H1 (cell line): ENCODE measurements at regions not wholly inside any gene's neighbourhood (a gene's known extent, or its start where the extent isn't known, plus 50 kb on each side); places are given as distances from the start of the nearest gene placed in this dataset.

Experiments
- CTCF ChIA-PET: fragments of 300-600 bp; sonication (Branson Sonifier 250); formaldehyde crosslinking; loops from one replicate; lab custom pipeline; 2021; ENCODE audit not compliant: partially characterized antibody; lab: Charles Lee
- POLR2A ChIA-PET: fragments of 300-600 bp; sonication (Branson Sonifier 250); formaldehyde crosslinking; loops from one replicate; lab custom pipeline; 2021; ENCODE audit warnings: inconsistent platforms; ENCODE audit not compliant: partially characterized antibody; lab: Charles Lee
- DNase-seq, 2 experiments: peaks; one replicate each; pipeline versions ENCODE4 v3.0.0 to v3.0.0-alpha.2; 2010 to 2022; ENCODE audit warnings: low spot score in 2 of 2, low read depth in 1 of 2, mixed read lengths in 1 of 2
- FAIRE-seq: peaks from 2 replicates; lab custom pipeline; 2011; peaks lifted over from hg19 to GRCh38; lab: Jason Lieb, UNC
- H2AFZ ChIP-seq: 2 replicates; pipeline ENCODE4 v1.8.1; 2012; ENCODE audit warnings: low read length, inconsistent platforms
- H2AK5ac ChIP-seq: 2 replicates; pipeline ENCODE4 v1.6.1; 2013; ENCODE audit warnings: low read depth, low read length
- H2BK120ac ChIP-seq: replicated peaks from 2 replicates; pipeline ENCODE3; 2013; ENCODE audit warnings: low read depth, low read length, inconsistent platforms
- H2BK12ac ChIP-seq: 2 replicates; pipeline ENCODE4 v1.6.1; 2013; ENCODE audit warnings: low read depth, low read length
- H2BK15ac ChIP-seq: 2 replicates; pipeline ENCODE4 v1.6.1; 2013; ENCODE audit warnings: low read length
- H2BK20ac ChIP-seq: 2 replicates; pipeline ENCODE4 v1.6.1; 2013; ENCODE audit warnings: low read length
- H2BK5ac ChIP-seq: 2 replicates; pipeline ENCODE4 v1.6.1; 2013; ENCODE audit warnings: low read depth, low read length
- H3K14ac ChIP-seq: 2 replicates; pipeline ENCODE4 v1.6.1; 2013; ENCODE audit warnings: inconsistent platforms; ENCODE audit not compliant: insufficient read length
- H3K18ac ChIP-seq: 2 replicates; pipeline ENCODE4 v1.6.1; 2013; ENCODE audit warnings: low read length; ENCODE audit errors: extremely low read depth
- H3K23ac ChIP-seq: 2 replicates; pipeline ENCODE4 v1.6.1; 2013; ENCODE audit warnings: inconsistent platforms; ENCODE audit not compliant: insufficient read length
- H3K23me2 ChIP-seq: 2 replicates; pipeline ENCODE4 v1.6.1; 2013; ENCODE audit warnings: low read depth, low read length
- H3K27ac ChIP-seq: 2 replicates; pipeline ENCODE4 v1.6.1; 2011; ENCODE audit warnings: low read depth, low read length, inconsistent platforms
- H3K27me3 ChIP-seq, 4 experiments: replicated peaks in 1 of 4; 1 replicate in 1 of 4; 2 replicates in 3 of 4; pipeline versions ENCODE4 v1.6.1 to v1.8.1; 2011 to 2013; ENCODE audit warnings: low read length in 3 of 4, mild to moderate bottlenecking in 3 of 4, inconsistent platforms in 2 of 4, mixed read lengths in 2 of 4, moderate library complexity in 1 of 4; ENCODE audit not compliant: control insufficient read depth in 3 of 4, insufficient read depth in 3 of 4; ENCODE audit errors: extremely low read depth in 1 of 4
- H3K36me3 ChIP-seq, 4 experiments: 2 replicates each; pipeline versions ENCODE4 v1.6.1 to v1.8.1; 2011 to 2013; ENCODE audit warnings: mild to moderate bottlenecking in 4 of 4, low read length in 3 of 4, moderate library complexity in 2 of 4, control low read depth in 1 of 4, inconsistent platforms in 1 of 4; ENCODE audit not compliant: insufficient read depth in 4 of 4, control insufficient read depth in 2 of 4
- H3K4ac ChIP-seq: replicated peaks from 2 replicates; pipeline ENCODE3; 2013; ENCODE audit warnings: low read length, low read depth, mixed read lengths, inconsistent platforms; ENCODE audit not compliant: insufficient read length
- H3K4me1 ChIP-seq, 4 experiments: replicated peaks in 1 of 4; 1 replicate in 1 of 4; 2 replicates in 3 of 4; pipeline versions ENCODE4 v1.6.1 to v1.8.1; 2011 to 2013; ENCODE audit warnings: low read length in 3 of 4, inconsistent platforms in 2 of 4, mixed read lengths in 1 of 4; ENCODE audit not compliant: insufficient read depth in 4 of 4, control insufficient read depth in 3 of 4
- H3K4me2 ChIP-seq, 2 experiments: 2 replicates each; pipeline versions ENCODE4 v1.6.1 to v1.8.1; 2011 to 2013; ENCODE audit warnings: low read depth in 2 of 2, low read length in 2 of 2, control low read depth in 1 of 2, inconsistent platforms in 1 of 2, mild to moderate bottlenecking in 1 of 2; ENCODE audit not compliant: insufficient read depth in 1 of 2
- H3K4me3 ChIP-seq, 4 experiments: fragments of 200-600, 300-600 bp in 1 of 4; sonication (generic), shearing (Covaris generic), sonication (Bioruptor Twin) in 1 of 4; 2 replicates each; pipeline versions ENCODE4 v1.5.1 to v1.8.1; 2011 to 2016; ENCODE audit warnings: low read length in 4 of 4, low read depth in 3 of 4, control low read depth in 2 of 4, inconsistent platforms in 2 of 4, mild to moderate bottlenecking in 2 of 4, mixed read lengths in 1 of 4, moderate library complexity in 1 of 4; ENCODE audit not compliant: insufficient read depth in 2 of 4; ENCODE audit errors: extremely low read depth in 1 of 4
- H3K56ac ChIP-seq: replicated peaks from 2 replicates; pipeline ENCODE3; 2013; ENCODE audit warnings: low read depth, mild to moderate bottlenecking, mixed read lengths, low read length, inconsistent platforms; ENCODE audit not compliant: insufficient read length
- H3K79me1 ChIP-seq: 2 replicates; pipeline ENCODE4 v1.6.1; 2013; ENCODE audit warnings: low read depth, low read length, control low read depth
- H3K79me2 ChIP-seq, 2 experiments: 2 replicates each; pipeline versions ENCODE4 v1.6.1 to v1.8.1; 2012 to 2013; ENCODE audit warnings: low read length in 2 of 2, mild to moderate bottlenecking in 2 of 2, inconsistent platforms in 1 of 2; ENCODE audit not compliant: insufficient read depth in 2 of 2, control insufficient read depth in 1 of 2
- H3K9ac ChIP-seq, 4 experiments: replicated peaks in 1 of 4; 1 replicate in 1 of 4; 2 replicates in 3 of 4; pipeline versions ENCODE4 v1.6.1 to v1.8.1; 2011 to 2013; ENCODE audit warnings: low read depth in 3 of 4, low read length in 3 of 4, control low read depth in 2 of 4, mild to moderate bottlenecking in 2 of 4, moderate library complexity in 2 of 4, inconsistent platforms in 1 of 4; ENCODE audit errors: extremely low read depth in 1 of 4
- H3K9me3 ChIP-seq, 2 experiments: 2 replicates each; pipeline versions ENCODE4 v1.6.1 to v1.8.1; 2012 to 2013; ENCODE audit warnings: mild to moderate bottlenecking in 2 of 2, moderate library complexity in 2 of 2, control low read depth in 1 of 2, inconsistent platforms in 1 of 2, low read depth in 1 of 2, low read length in 1 of 2, mixed read lengths in 1 of 2; ENCODE audit not compliant: insufficient read depth in 2 of 2
- H4K20me1 ChIP-seq, 2 experiments: replicated peaks in 1 of 2; 2 replicates each; pipeline versions ENCODE3 to v1.8.1; 2011 to 2013; ENCODE audit warnings: inconsistent platforms in 2 of 2, low read length in 2 of 2, mild to moderate bottlenecking in 1 of 2; ENCODE audit not compliant: insufficient read depth in 2 of 2, control insufficient read depth in 1 of 2
- H4K5ac ChIP-seq: 2 replicates; pipeline ENCODE4 v1.6.1; 2013; ENCODE audit warnings: low read length, low read depth, mixed read lengths, inconsistent platforms; ENCODE audit not compliant: insufficient read length
- H4K8ac ChIP-seq: 2 replicates; pipeline ENCODE4 v1.8.0; 2013; ENCODE audit warnings: mild to moderate bottlenecking, moderate library complexity, low read length, inconsistent platforms; ENCODE audit not compliant: insufficient read depth; ENCODE audit errors: extremely low read depth
- H4K91ac ChIP-seq: replicated peaks from 2 replicates; pipeline ENCODE3; 2013; ENCODE audit warnings: low read length, mixed read lengths, inconsistent platforms; ENCODE audit not compliant: insufficient read length
- BRCA1 ChIP-seq: IDR thresholded peaks from 2 replicates; pipeline ENCODE4 v1.6.1; 2012; ENCODE audit warnings: low read depth, low read length, improper control_type of control experiment
- CREB1 ChIP-seq: IDR thresholded peaks from 2 replicates; pipeline ENCODE4 v1.6.1; 2012; ENCODE audit warnings: inconsistent platforms
- GABPA ChIP-seq: IDR thresholded peaks from 2 replicates; pipeline ENCODE4 v1.6.1; 2011; ENCODE audit warnings: mild to moderate bottlenecking, low read length, moderate library complexity, borderline replicate concordance; ENCODE audit not compliant: insufficient read depth
- JUN ChIP-seq: IDR thresholded peaks from 2 replicates; pipeline ENCODE4 v1.6.1; 2011; ENCODE audit warnings: low read depth, mild to moderate bottlenecking, improper control_type of control experiment, low read length
- JUND ChIP-seq: IDR thresholded peaks from 2 replicates; pipeline ENCODE4 v1.6.1; 2011; ENCODE audit warnings: mild to moderate bottlenecking, improper control_type of control experiment, low read length
- KDM5A ChIP-seq: fragments of 200-600 bp; IDR thresholded peaks from 2 replicates; pipeline ENCODE4 v1.7.1; 2012; ENCODE audit warnings: mild to moderate bottlenecking, low read length, inconsistent platforms, mixed read lengths
- MAX ChIP-seq: IDR thresholded peaks from 2 replicates; pipeline ENCODE4 v1.6.1; 2012; ENCODE audit warnings: inconsistent platforms
- SAP30 ChIP-seq: fragments of 300-600 bp; sonication (generic); IDR thresholded peaks from 2 replicates; pipeline ENCODE4 v1.7.1; 2012; ENCODE audit warnings: low read length, moderate library complexity, mild to moderate bottlenecking, inconsistent platforms; ENCODE audit not compliant: insufficient read depth, insufficient replicate concordance
- SIN3A ChIP-seq, 2 experiments: IDR thresholded peaks in 1 of 2; conservative IDR thresholded peaks in 1 of 2; 2 replicates each; pipeline ENCODE4 v1.6.1; 2011 to 2012; ENCODE audit warnings: low read length in 2 of 2, improper control_type of control experiment in 1 of 2, low read depth in 1 of 2, mild to moderate bottlenecking in 1 of 2
- WGBS, 2 experiments: shearing (Covaris generic) in 1 of 2; methylation state at CpG; one replicate each; pipeline versions ENCODE4 v1.1.6 to v1.1.7; 2013 to 2015; ENCODE audit warnings: low lambda C conversion rate in 2 of 2, mixed read lengths in 2 of 2, inconsistent platforms in 1 of 2, low coverage in 1 of 2, missing lambda C conversion rate in 1 of 2; ENCODE audit not compliant: insufficient replicate concordance in 2 of 2, insufficient coverage in 1 of 2, insufficient read length in 1 of 2; ENCODE audit errors: extremely low coverage in 1 of 2, missing lambda C conversion rate in 1 of 2; 5-methylcytosine and 5-hydroxymethylcytosine counted together

DNA sequence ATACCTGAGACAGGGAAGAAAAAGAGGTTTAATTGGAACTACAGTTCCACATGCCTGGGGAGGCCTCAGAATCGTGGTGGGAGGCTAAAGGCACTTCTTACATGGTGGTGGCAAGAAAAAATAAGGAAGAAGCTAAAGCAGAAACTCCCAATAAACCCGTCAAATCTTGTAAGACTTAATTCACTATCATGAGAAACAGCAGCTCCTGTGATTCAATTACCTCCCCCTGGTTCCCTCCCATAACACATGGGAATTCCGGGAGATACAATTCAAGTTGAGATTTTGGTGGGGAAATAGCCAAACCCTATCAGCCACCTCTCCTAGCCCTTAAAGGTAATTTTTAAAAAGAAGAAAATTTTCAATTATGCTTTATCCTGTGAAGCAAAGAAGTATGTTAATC is 728.8 kb downstream of the RNF144A start:
- Histone ChIP-seq H3K4me2 (no peak overlapping the region), H3K18ac (no peak overlapping the region), H3K9me3 (peaks cover 7 to 17% of the 10 kb centered on the region in 2 experiments; a peak in 3 of 4 replicates), H4K5ac (no peak overlapping the region), H3K4ac (no peak overlapping the region), H2BK5ac (no peak overlapping the region), H3K9ac (no peak overlapping the region), H4K20me1 (no peaks in the 10 kb centered on the region), H2AK5ac (no peak overlapping the region), H4K8ac (no peak overlapping the region), H2BK20ac (no peak overlapping the region), H3K4me1 (no peaks in the 10 kb centered on the region), H2AFZ (no peak overlapping the region), H3K79me1 (no peaks in the 10 kb centered on the region), H3K36me3 (peaks cover 0 to 4% (median 0%) of the 10 kb centered on the region in 4 experiments; a peak in 1 of 8 replicates), H2BK12ac (no peak overlapping the region), H2BK120ac (no peak overlapping the region), H3K23me2 (no peaks in the 10 kb centered on the region; the same call in 1 of the 2 replicates), H3K79me2 (no peaks in the 10 kb centered on the region), H2BK15ac (no peak overlapping the region), H3K27me3 (no peaks in the 10 kb centered on the region), H3K4me3 (no peak overlapping the region), H4K91ac (no peak overlapping the region), H3K23ac (no peak overlapping the region), H3K56ac (no peak overlapping the region), H3K14ac (no peak overlapping the region), H3K27ac (no peak overlapping the region)
- TF ChIP-seq GABPA = no peak
- TF ChIP-seq KDM5A = no peak
- TF ChIP-seq JUND = no peak
- TF ChIP-seq BRCA1 = no peak
- no peak for TF ChIP-seq CREB1
- TF ChIP-seq JUN = no peak
- no peak for TF ChIP-seq MAX
- TF ChIP-seq SIN3A (conservative IDR thresholded peaks at IDR 0.05 in 1 of 2, IDR thresholded peaks at IDR 0.05 in 1 of 2; ENCODE audit: low read depth in 1 of 2, low read length in 2 of 2) = no peak
- TF ChIP-seq SAP30 = no peak
- ChIA-PET POLR2A (no interaction called here), CTCF (interaction anchor here (1.1 kb wide), 1 partner anchor 13 kb away, joined by 4 read pairs; no protein-coding TSS in a partner anchor)
- FAIRE-seq (no peak), DNase-seq (no peak)
- 93% methylated on average over 3 of the region's 3 CpGs; no CpG with 5 or more reads in 1 of the 2 experiments for WGBS, 2 experiments
